ENCODE measurements at regions not wholly inside any gene's neighbourhood (a gene's known extent, or its start where the extent isn't known, plus 50 kb on each side); places are given as distances from the start of the nearest gene placed in this dataset.

DNA sequence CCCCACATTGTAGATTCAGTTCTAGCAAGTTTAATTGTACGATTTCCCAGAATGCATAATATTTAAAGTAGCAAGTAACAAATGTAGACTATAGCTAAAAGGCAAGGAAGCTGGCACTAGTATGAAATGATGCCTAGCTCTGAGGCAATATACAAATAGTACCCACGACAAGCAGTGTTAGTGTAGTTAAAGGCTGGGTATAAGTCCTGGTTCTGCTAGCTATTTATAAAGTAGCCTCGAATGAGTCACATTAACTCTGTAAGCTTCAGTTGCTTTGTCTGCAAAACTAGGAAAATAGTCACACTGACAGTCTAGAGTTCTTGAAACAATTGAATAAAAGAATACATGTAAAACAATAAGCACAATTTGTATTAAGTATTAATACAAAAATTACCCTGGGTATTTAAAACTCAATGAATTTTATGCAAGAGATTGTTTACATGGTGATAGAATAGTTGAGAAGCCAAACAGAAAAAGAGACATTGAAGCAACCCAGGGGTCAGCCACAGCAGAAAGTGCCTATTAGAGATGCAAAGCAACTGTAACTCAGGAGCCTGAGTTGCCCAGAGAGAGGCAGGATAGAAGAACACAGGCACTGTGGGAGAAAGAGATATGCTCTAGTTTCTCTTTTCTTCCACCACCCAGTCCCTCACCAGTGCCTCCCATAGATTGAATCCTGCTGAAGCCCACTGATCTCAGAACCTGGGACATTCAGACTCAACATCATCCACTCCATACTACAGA, 949.0 kb downstream of the C4orf33 start:
- TF ChIP-seq EZH2 (IDR thresholded peaks at IDR 0.05): no peak
- TF ChIP-seq POLR2AphosphoS5 (IDR thresholded peaks at IDR 0.05; ENCODE audit: borderline replicate concordance, low read depth, low read length): no peak
- TF ChIP-seq FOXP2 (optimal IDR thresholded peaks at IDR 0.05; ENCODE audit: control extremely low read depth, extremely low read length, insufficient read depth): no peak

Data from SK-N-MC (cell line).